ENCODE measurements at regions not wholly inside any gene's neighbourhood (a gene's known extent, or its start where the extent isn't known, plus 50 kb on each side); places are given as distances from the start of the nearest gene placed in this dataset.

GRCh38 chr12:89024580-89024979 is 327.7 kb downstream of the DUSP6 start:
- no peak for DNase-seq (ENCODE audit: low read depth in 4 of 6, low spot score in 6 of 6)
- H3K4me1 ChIP-seq (ENCODE audit: control insufficient read depth, insufficient read depth, low read length): no peaks in the 10 kb centered on the region
- WGBS (ENCODE audit: insufficient coverage): no CpG with 5 or more reads among the region's 4 CpGs
- no peaks in the 10 kb centered on the region for H3K36me3 ChIP-seq (ENCODE audit: control insufficient read depth, insufficient read depth, low read length)
- H3K27ac ChIP-seq (ENCODE audit: low read depth, low read length): no peak overlapping the region
- H3K27me3 ChIP-seq (ENCODE audit: control insufficient read depth, insufficient read depth, low read length): no peaks in the 10 kb centered on the region
- H3K9me3 ChIP-seq (ENCODE audit: control insufficient read depth, insufficient read depth, low read length): no peaks in the 10 kb centered on the region
- no peak overlapping the region for H3K4me3 ChIP-seq (ENCODE audit: low read depth, low read length)

- H3K4me1 ChIP-seq (ENCODE audit: control insufficient read depth, insufficient read depth, low read length): no peaks in the 10 kb centered on the region
Observed at GRCh38 chr12:89023936-89024335, 328.4 kb downstream of the DUSP6 start.

GRCh38 chr12:89020689-89021088 is 331.6 kb downstream of the DUSP6 start:
- whole genome bisulfite sequencing (ENCODE audit: insufficient coverage): 100% methylated on average over 5 of the region's 6 CpGs
- H3K4me1 ChIP-seq (ENCODE audit: control insufficient read depth, insufficient read depth, low read length): peaks cover 4% of the 10 kb centered on the region
- no peak for DNase-seq (ENCODE audit: low read depth in 4 of 6, low spot score in 6 of 6)
- no peak overlapping the region for H3K27ac ChIP-seq (ENCODE audit: low read depth, low read length)
- no peak overlapping the region for H3K4me3 ChIP-seq (ENCODE audit: low read depth, low read length)
- H3K36me3 ChIP-seq (ENCODE audit: control insufficient read depth, insufficient read depth, low read length): no peaks in the 10 kb centered on the region
- H3K27me3 ChIP-seq (ENCODE audit: control insufficient read depth, insufficient read depth, low read length): no peaks in the 10 kb centered on the region
- no peaks in the 10 kb centered on the region for H3K9me3 ChIP-seq (ENCODE audit: control insufficient read depth, insufficient read depth, low read length)

More at GRCh38 chr12:89023936-89024335, 328.4 kb downstream of the DUSP6 start:
- WGBS (ENCODE audit: insufficient coverage): 79% methylated on average over 2 of the region's 2 CpGs
- Histone ChIP-seq H3K27ac (ENCODE audit: low read depth, low read length) (no peak overlapping the region), H3K36me3 (ENCODE audit: control insufficient read depth, insufficient read depth, low read length) (no peaks in the 10 kb centered on the region), H3K27me3 (ENCODE audit: control insufficient read depth, insufficient read depth, low read length) (no peaks in the 10 kb centered on the region), H3K9me3 (ENCODE audit: control insufficient read depth, insufficient read depth, low read length) (no peaks in the 10 kb centered on the region), H3K4me3 (ENCODE audit: low read depth, low read length) (no peak overlapping the region)
- no peak for DNase-seq (ENCODE audit: low read depth in 4 of 6, low spot score in 6 of 6)

GRCh38 chr12:89020121-89020480 is 332.2 kb downstream of the DUSP6 start:
- Histone ChIP-seq H3K27me3 (ENCODE audit: control insufficient read depth, insufficient read depth, low read length) (no peaks in the 10 kb centered on the region), H3K4me1 (ENCODE audit: control insufficient read depth, insufficient read depth, low read length) (peaks cover 4% of the 10 kb centered on the region), H3K9me3 (ENCODE audit: control insufficient read depth, insufficient read depth, low read length) (no peaks in the 10 kb centered on the region), H3K36me3 (ENCODE audit: control insufficient read depth, insufficient read depth, low read length) (no peaks in the 10 kb centered on the region), H3K4me3 (ENCODE audit: low read depth, low read length) (no peak overlapping the region), H3K27ac (ENCODE audit: low read depth, low read length) (no peak overlapping the region)
- no peak for DNase-seq (ENCODE audit: low read depth in 4 of 6, low spot score in 6 of 6)

- Histone ChIP-seq H3K4me3 (ENCODE audit: low read depth, low read length) (peak overlapping the region; percentile 24), H3K27me3 (ENCODE audit: control insufficient read depth, insufficient read depth, low read length) (no peaks in the 10 kb centered on the region), H3K9me3 (ENCODE audit: control insufficient read depth, insufficient read depth, low read length) (no peaks in the 10 kb centered on the region), H3K36me3 (ENCODE audit: control insufficient read depth, insufficient read depth, low read length) (no peaks in the 10 kb centered on the region), H3K27ac (ENCODE audit: low read depth, low read length) (no peak overlapping the region), H3K4me1 (ENCODE audit: control insufficient read depth, insufficient read depth, low read length) (peaks cover 4% of the 10 kb centered on the region)
- WGBS (ENCODE audit: insufficient coverage): 3% methylated on average over 10 of the region's 14 CpGs
- peak; percentile 63 to 98 (median 84) for DNase-seq (ENCODE audit: low read depth in 4 of 6, low spot score in 6 of 6)
Observed at GRCh38 chr12:89019439-89020120, 332.7 kb downstream of the DUSP6 start.

GRCh38 chr12:89016970-89017778 is 335.1 kb downstream of the DUSP6 start:
- 20% methylated on average over 9 of the region's 21 CpGs for WGBS (ENCODE audit: insufficient coverage)
- H3K27me3 ChIP-seq (ENCODE audit: control insufficient read depth, insufficient read depth, low read length): no peaks in the 10 kb centered on the region
- H3K27ac ChIP-seq (ENCODE audit: low read depth, low read length): no peak overlapping the region
- peak overlapping the region; percentile 25 for H3K4me3 ChIP-seq (ENCODE audit: low read depth, low read length)
- no peaks in the 10 kb centered on the region for H3K9me3 ChIP-seq (ENCODE audit: control insufficient read depth, insufficient read depth, low read length)
- H3K36me3 ChIP-seq (ENCODE audit: control insufficient read depth, insufficient read depth, low read length): no peaks in the 10 kb centered on the region
- H3K4me1 ChIP-seq (ENCODE audit: control insufficient read depth, insufficient read depth, low read length): peaks cover 4% of the 10 kb centered on the region
- DNase-seq (ENCODE audit: low read depth in 4 of 6, low spot score in 6 of 6): peak; percentile 49 to 96 (median 76)

- Histone ChIP-seq H3K4me3 (ENCODE audit: low read depth, low read length) (no peak overlapping the region), H3K27ac (ENCODE audit: low read depth, low read length) (no peak overlapping the region), H3K4me1 (ENCODE audit: control insufficient read depth, insufficient read depth, low read length) (peaks cover 4% of the 10 kb centered on the region), H3K27me3 (ENCODE audit: control insufficient read depth, insufficient read depth, low read length) (no peaks in the 10 kb centered on the region), H3K9me3 (ENCODE audit: control insufficient read depth, insufficient read depth, low read length) (no peaks in the 10 kb centered on the region), H3K36me3 (ENCODE audit: control insufficient read depth, insufficient read depth, low read length) (no peaks in the 10 kb centered on the region)
- WGBS (ENCODE audit: insufficient coverage): 100% methylated on average over 1 of the region's 1 CpG
- DNase-seq (ENCODE audit: low read depth in 4 of 6, low spot score in 6 of 6): no peak
Observed at GRCh38 chr12:89015419-89015818, 336.9 kb downstream of the DUSP6 start.

- H3K4me1 ChIP-seq (ENCODE audit: control insufficient read depth, insufficient read depth, low read length): no peaks in the 10 kb centered on the region
- no peaks in the 10 kb centered on the region for H3K27me3 ChIP-seq (ENCODE audit: control insufficient read depth, insufficient read depth, low read length)
- H3K9me3 ChIP-seq (ENCODE audit: control insufficient read depth, insufficient read depth, low read length): no peaks in the 10 kb centered on the region
- H3K36me3 ChIP-seq (ENCODE audit: control insufficient read depth, insufficient read depth, low read length): no peaks in the 10 kb centered on the region
- H3K27ac ChIP-seq (ENCODE audit: low read depth, low read length): no peak overlapping the region
- WGBS (ENCODE audit: insufficient coverage): 80% methylated on average over 1 of the region's 2 CpGs
- no peak for DNase-seq (ENCODE audit: low read depth in 4 of 6, low spot score in 6 of 6)
- no peak overlapping the region for H3K4me3 ChIP-seq (ENCODE audit: low read depth, low read length)
Observed at GRCh38 chr12:88998421-88998820, 353.9 kb downstream of the DUSP6 start.

- no peak for DNase-seq (ENCODE audit: low read depth in 4 of 6, low spot score in 6 of 6)
- no peaks in the 10 kb centered on the region for H3K27me3 ChIP-seq (ENCODE audit: control insufficient read depth, insufficient read depth, low read length)
Observed at GRCh38 chr12:88996200-88996788, 356.0 kb downstream of the DUSP6 start.

More at GRCh38 chr12:88996200-88996788, 356.0 kb downstream of the DUSP6 start:
- no peaks in the 10 kb centered on the region for H3K9me3 ChIP-seq (ENCODE audit: control insufficient read depth, insufficient read depth, low read length)
- H3K36me3 ChIP-seq (ENCODE audit: control insufficient read depth, insufficient read depth, low read length): no peaks in the 10 kb centered on the region
- WGBS (ENCODE audit: insufficient coverage): no CpG with 5 or more reads among the region's 2 CpGs
- H3K4me1 ChIP-seq (ENCODE audit: control insufficient read depth, insufficient read depth, low read length): no peaks in the 10 kb centered on the region
- no peak overlapping the region for H3K27ac ChIP-seq (ENCODE audit: low read depth, low read length)
- no peak overlapping the region for H3K4me3 ChIP-seq (ENCODE audit: low read depth, low read length)
